ENCODE measurements at regions not wholly inside any gene's neighbourhood (a gene's known extent, or its start where the extent isn't known, plus 50 kb on each side); places are given as distances from the start of the nearest gene placed in this dataset.

GRCh38 chr15:60095711-60096110 is 91.6 kb downstream of the FOXB1 start:
- DNase-seq, result no peak

- no peak for DNase-seq
These were observed 92.0 kb downstream of the FOXB1 start for GRCh38 chr15:60096157-60096556.

GRCh38 chr15:60101416-60101815 is 97.3 kb downstream of the FOXB1 start:
- DNase-seq, result no peak

- no peak for DNase-seq
These were observed 98.6 kb downstream of the FOXB1 start for GRCh38 chr15:60102748-60103147.

DNA sequence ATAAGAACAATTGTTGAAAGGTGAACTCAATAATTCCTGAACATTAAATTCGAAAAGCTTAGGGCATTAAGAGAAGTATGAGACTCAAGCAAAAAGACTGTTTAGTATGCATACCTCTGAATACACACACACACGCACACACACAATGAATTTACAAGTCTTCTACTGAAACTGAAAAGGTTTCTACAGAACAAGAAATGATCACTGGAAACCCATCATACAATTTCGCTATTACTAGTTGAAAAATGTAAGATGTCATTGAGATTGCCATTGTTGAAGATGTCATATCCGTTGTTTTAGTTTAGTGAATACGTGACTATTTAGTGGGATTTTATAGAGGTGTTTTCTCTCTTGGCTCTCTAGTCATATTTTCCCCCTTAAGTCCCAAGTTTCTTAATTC is 106.8 kb downstream of the FOXB1 start:
- DNase-seq, result no peak

DNA sequence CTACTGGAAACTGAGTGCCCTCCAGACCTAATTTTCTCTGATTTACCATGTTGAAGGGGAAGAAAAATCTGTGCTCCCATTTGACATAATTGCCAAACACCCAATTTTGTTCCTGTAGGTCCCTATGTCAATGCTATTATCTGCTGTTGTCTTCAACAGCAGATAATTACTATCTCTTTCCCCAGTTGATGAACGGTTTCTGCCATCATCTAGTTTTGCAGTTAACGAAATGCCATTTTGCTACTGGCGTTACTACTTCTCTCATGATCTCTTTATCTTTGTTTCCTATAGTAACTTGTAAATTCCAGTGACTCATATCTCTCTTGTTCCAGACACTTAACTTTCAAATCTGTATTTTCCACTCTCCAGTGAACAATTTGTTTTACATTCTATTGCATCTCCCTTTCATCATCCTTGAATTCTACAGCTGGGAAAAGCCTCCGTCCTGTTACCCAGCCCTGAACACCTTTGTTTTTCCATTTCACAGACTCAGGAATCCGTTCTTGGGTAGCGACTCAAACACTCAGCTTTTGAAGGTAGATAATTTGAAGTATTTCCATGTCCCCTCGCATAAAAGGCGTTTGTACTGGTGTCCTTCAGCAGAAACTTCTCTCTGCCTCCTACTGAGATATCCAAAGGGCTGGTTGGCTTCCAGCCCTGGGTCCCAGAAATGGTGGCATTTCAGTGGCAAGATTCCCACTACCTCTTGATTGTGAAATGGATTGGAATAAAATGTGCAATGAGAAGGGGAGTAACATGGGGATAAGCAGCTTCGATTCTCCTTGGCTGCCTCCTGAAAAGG is 111.7 kb downstream of the FOXB1 start:
- DNase-seq, result no peak

DNA sequence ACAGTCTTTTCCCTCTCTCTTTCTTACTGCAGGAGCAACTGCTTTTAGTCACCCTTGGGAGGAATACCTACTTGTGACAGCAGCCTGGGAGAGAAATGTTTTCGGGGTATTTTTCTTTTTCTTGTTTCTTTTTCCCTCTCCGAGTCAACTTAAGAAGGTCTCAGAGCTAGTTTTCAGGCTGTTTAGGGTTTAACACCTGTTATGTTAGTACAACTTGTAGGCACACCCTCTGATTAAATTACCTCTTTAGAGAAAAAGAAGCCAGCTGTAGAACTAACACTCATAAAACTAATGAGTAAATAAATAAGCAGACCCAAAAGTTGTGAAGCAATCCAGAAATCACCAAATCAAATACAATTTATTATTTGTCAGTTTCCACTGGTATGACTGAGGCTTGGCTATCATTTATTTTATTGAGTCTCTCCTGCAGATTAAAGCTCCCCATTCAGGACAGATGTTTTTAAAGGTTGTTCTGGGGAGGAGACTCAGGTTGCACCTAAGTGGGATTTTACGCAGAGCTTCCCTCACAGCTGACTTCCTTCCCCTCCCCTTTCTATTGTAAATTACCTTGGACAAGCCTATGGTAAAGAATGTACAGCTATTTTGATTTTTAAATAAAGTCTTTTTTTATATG is 112.5 kb downstream of the FOXB1 start:
- DNase-seq, result no peak

DNA sequence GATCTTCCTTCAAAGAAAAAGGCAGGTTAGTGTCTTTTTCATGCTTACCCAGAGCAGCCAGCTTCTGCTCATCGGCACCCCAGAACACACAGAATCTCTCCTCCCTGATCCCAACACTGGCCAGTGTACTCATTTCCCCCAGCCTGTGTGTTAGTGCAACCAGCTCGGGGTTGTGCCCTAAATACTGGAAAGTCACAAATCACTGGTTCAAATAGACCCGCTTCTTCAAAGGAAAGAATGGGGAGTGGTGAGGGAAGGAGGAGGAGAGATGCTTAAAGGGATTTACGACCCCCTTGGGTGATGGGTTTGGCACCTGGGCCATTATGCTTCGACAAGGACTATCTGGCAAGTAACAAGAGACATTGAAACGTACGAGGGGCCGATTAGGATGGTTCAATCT is 114.0 kb downstream of the FOXB1 start:
- DNase-seq, result no peak

- DNase-seq, result no peak
These were observed 114.5 kb downstream of the FOXB1 start for GRCh38 chr15:60118626-60119025.

DNA sequence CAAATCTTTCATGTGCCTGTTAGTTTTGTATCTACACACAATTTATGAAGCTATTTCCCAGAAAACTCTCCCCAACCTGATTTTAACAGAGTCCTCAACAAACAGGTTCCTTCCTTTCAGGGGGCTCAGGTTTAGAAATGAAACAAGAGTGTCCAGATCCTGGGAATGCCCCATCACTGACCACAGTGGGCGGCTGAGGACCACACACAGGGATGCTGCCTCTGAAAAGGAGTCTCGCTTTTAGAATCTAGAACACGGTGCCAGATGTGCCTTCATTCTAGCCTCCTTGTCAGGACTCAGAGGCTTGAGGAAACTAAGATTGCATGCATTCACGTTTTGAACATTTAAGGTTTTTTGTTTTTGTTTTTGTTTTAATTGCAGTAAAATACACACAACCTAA is 115.0 kb downstream of the FOXB1 start:
- no peak for DNase-seq

- no peak for DNase-seq
These were observed 116.0 kb downstream of the FOXB1 start for GRCh38 chr15:60120100-60120499.

GRCh38 chr15:60121845-60122244 is 117.7 kb downstream of the FOXB1 start:
- no peak for DNase-seq

DNA sequence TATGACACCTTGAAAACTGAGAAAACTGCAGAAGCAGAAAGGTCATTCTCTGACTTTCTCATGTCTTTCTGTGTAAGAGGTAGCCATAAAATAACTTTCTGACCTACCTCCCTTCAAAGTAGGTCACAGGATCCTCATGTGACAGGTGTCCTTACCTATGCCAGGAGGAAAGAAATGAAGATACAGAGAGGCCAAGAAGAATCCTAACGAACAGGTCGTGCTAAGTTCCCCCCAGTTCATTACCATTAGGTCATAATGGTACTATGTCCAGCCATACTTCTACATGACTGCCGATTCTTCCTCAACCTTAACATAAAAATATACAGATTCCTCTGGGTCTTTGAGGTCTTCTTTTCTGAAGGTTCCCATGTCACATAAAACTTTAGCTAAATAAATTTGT is 118.6 kb downstream of the FOXB1 start:
- no peak for DNase-seq

DNA sequence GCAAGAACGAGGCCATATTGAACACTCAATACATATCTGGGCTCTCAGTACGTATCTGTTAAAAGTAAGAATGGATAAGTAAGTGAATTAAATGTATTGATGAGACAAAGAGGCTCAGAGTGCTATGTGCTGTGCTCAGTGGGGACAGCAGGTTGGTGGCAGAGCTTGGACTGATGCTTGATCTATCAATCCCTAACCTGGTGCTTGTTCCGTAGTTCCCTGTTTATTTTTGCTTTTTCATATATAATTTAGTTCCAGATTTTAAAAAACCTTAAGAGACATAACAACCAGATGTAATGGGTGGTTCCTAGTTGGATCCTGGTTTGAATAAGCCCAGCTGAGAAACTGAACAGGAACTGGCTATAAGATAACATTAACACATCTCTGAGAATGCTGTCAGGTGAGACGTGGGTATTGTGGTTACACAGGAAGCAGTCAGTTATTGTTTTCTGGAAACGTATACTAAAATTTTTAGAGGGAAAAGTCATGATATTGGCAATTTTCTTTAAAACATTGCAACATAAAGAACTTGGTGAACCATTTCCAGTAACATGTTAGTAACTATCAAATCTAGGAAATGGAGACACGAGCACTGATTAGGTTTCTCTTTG is 120.5 kb downstream of the FOXB1 start:
- DNase-seq, result no peak

DNA sequence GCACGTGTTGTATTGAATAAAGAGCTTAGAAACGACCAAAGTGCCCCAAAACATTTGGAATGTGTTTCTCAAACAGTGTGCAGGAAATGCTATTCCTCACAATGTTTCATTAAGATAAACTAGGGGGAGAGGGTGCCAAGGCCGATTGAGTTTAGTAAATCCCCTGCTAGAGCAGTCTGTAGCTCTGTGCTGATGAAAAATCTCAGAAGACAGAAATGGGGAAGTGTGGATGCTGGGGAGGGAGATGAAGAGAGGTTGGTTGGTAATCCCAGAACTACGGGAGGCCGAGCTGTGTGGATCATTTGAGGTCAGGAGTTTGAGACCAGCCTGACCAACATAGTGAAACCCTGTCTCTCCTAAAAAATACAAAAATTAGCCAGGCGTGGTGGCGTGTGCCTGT is 121.2 kb downstream of the FOXB1 start:
- no peak for DNase-seq

DNA sequence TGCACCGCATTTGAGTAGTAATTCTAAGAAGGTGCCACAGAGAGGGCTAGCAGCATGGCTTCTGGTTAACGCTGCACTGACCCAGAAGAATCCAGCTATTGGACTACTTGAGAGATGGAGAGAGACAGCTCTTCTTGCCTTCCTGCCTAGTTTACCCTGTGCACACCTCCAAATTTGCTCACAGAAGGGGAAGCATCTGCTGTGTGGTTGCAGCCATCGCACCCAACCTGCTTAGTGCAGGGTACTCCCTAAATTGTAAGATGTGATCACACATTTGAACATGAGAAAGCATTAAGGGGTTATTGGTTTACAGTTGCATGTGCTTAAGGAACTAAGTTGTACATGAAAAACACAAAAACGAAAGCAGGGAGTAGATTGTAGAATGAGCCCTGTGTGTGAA is 122.1 kb downstream of the FOXB1 start:
- no peak for DNase-seq

DNA sequence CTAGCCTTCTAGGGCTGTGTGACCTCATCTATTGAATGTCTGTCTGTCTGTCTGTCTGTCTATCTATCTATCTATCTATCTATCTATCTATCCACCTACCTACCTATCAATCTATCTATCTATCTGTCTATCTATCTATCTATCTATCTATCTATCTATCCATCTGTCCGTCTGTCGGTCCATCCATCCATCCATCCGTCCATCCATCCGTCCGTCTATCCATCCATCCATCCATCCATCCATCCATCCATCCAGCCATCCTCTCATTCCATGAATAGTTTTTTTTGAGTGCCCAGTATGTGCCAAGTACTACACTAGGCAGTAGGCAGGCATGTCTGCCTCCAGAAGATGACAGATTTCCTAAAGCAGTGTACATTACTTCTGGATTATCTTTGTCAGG is 122.5 kb downstream of the FOXB1 start:
- no peak for DNase-seq

- no peak for DNase-seq
These were observed 123.9 kb downstream of the FOXB1 start for GRCh38 chr15:60128000-60128376.

DNA sequence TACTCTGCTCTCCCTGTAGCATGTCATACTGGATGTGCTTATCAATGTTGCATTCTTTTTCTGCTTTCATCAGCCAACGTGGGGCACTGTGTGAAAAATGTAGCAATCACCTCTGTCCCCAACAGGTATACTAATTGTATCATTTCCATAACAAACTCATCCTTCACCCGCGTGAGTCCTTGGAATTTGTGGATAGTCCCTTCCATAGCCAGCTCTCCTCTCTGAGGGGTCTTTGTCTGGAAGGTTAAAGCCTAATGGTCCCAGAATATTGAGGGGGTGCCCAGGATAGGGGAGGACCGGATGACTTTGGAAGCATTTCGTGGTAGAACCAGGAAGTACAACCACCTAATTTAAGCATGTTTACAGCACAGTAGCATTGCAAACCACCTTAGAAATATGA is 124.6 kb downstream of the FOXB1 start:
- DNase-seq, result no peak

DNA sequence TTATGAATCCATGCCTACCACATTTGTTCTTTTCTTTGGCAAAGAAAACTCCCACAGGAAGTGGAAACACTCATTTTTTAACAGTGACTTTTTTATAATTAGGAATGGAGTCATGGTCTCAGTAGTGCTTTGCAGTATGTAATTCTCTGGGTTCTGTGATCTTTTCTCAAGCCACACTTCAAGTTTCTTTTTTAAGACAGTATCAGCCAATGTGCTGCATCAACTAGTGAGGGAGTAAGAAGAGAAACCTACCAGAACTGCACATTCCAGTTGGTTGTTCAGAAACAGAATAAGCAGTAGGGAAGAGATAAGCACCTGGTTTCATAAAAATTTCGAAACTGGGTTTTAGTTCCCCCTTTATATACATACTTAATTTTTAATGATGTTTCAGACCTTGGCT is 126.3 kb downstream of the FOXB1 start:
- no peak for DNase-seq

DNA sequence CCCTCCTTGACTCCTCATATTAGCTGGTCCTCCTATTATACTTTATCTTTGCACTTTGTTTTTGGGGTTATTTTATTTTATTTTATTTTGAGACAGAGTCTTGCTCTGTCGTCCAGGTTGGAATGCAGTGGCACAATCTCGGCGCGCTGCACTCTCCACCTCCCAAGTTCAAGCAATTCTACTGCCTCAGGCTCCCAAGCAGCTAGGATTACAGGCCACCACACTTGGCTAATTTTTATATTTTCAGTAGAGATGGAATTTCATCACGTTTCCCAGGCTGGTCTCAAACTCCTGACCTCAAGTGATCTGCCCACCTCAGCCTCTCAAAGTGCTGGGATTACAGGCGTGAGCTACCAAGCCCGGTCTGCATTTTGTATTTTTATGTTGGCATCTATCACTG is 126.7 kb downstream of the FOXB1 start:
- DNase-seq, result no peak

- no peak for DNase-seq
These were observed 130.5 kb downstream of the FOXB1 start for GRCh38 chr15:60134609-60135008.

GRCh38 chr15:60135961-60136360 is 131.8 kb downstream of the FOXB1 start:
- no peak for DNase-seq

GRCh38 chr15:60137711-60138396 is 133.7 kb downstream of the FOXB1 start:
- no peak for DNase-seq
